ENCODE measurements at regions not wholly inside any gene's neighbourhood (a gene's known extent, or its start where the extent isn't known, plus 50 kb on each side); places are given as distances from the start of the nearest gene placed in this dataset.

DNA sequence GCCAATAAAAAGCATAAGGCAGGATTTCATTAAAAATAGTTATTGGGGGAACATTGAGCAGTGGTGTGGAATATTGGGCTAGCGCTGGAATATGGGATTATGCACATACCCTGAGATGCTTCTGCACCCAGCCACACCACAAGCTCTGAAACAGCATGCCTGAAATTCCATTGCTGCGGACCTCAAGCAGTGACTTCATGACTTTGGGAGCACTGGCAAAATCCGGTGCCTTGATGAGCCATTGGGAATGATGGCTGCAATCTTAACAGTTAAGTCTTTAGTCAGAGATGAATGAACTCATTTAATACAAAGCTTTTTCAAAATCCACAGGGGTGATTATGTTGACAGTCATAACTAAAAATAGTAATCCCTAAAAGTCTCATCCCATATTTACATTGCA, 274.7 kb upstream of the MTPN start:
- TF ChIP-seq, protein P1, sequence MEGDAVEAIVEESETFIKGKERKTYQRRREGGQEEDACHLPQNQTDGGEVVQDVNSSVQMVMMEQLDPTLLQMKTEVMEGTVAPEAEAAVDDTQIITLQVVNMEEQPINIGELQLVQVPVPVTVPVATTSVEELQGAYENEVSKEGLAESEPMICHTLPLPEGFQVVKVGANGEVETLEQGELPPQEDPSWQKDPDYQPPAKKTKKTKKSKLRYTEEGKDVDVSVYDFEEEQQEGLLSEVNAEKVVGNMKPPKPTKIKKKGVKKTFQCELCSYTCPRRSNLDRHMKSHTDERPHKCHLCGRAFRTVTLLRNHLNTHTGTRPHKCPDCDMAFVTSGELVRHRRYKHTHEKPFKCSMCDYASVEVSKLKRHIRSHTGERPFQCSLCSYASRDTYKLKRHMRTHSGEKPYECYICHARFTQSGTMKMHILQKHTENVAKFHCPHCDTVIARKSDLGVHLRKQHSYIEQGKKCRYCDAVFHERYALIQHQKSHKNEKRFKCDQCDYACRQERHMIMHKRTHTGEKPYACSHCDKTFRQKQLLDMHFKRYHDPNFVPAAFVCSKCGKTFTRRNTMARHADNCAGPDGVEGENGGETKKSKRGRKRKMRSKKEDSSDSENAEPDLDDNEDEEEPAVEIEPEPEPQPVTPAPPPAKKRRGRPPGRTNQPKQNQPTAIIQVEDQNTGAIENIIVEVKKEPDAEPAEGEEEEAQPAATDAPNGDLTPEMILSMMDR (IDR thresholded peaks at IDR 0.05 in 4 of 5, conservative IDR thresholded peaks at IDR 0.05 in 1 of 5) = no peak
- no peak for TF ChIP-seq POLR2A (IDR thresholded peaks at IDR 0.05)

Data from gastrocnemius medialis (tissue), 4 donors.